ENCODE measurements at regions not wholly inside any gene's neighbourhood (a gene's known extent, or its start where the extent isn't known, plus 50 kb on each side); places are given as distances from the start of the nearest gene placed in this dataset.

DNA sequence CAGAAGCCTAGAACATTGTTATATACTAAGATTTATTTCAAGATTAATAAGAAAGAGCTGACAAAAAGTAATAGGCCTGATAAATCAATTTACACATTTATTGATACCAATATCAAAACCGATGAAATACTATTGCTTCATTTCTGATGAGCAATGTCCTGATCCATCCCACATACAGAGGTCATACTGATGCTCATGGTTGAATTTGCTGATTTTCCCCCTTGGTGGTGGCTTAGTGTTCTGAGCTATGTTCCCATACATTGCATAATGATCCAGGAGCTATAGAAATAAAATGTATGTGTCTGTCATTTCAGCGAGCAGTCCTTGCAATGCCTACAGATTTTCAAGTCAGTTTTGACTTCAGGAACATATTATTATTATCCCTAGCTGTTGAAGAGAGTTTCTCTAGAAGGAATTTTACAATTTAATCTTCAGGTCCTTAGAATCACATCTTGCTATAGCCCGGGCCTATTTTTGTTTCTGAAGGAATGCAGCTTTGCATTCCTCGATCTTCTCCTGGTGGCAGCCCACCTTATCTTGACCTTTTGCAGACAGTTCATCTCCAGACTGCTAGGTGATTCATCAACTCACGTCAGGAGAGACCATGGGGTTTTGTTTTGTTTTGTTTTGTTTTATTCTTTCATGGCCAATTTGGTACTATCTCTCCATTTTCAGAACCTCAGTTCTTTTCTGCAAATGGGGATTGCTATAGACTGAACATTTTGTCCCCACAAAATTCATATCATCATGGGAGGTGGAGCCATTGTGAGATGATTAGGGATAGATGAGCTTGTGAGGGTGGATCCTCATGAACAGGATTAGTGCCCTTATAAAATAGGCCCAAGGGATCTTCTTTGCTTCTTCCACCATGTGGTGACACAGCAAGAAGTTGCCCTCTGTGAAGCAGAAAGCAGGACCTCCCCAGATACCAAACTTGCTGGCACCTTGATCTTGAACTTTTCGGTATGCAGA, 465.6 kb upstream of the IGFBP3 start:
- Histone ChIP-seq H3K27ac (no peak overlapping the region), H3K4me2 (no peak overlapping the region)
- no peaks in the 10 kb centered on the region for H3K9me3 Mint-ChIP-seq

DNA sequence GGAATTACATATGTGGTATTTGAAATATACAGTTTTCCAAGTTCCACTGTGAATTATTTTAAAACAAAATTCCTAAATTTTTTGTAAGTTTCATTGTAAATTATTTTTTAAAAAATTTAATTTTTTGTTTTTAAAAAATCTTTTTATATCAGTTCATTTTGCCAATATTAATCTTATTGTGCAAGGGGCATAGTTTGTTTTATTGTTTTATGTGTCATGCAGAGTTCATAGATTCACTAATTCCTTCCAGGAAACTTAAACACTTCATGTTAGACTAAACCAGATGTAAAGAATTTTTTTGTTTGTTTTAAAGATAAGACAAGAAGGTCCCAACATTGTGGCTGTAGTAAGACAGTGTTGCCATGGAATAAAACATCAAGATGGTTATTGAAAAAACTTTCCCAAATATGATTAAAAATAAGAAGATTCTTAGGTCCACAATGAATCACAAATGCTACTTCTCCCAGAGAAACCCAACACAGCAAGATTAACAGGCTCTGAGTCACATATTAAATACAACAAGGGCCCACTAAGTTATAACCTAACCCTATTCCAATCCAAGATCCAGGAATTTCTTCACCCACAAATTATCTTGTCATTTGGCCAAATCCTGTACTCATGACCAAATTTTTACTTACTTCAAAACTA, 464.7 kb upstream of the IGFBP3 start:
- no peaks in the 10 kb centered on the region for H4K20me1 ChIP-seq (ENCODE audit: low read depth)
- no peaks in the 10 kb centered on the region for H3K9me3 ChIP-seq (ENCODE audit: low read depth)
- no peaks in the 10 kb centered on the region for H3K27me3 ChIP-seq
- no peak overlapping the region for H2AFZ ChIP-seq (replicated peaks)
- no peak overlapping the region for H3K4me2 ChIP-seq
- Mint-ChIP-seq H3K4me1 (no peaks in the 10 kb centered on the region), H3K9me3 (no peaks in the 10 kb centered on the region), H3K27ac (no peak overlapping the region), H3K27me3 (ENCODE audit: insufficient read depth, low read depth) (peaks cover 4% of the 10 kb centered on the region), H3K36me3 (no peaks in the 10 kb centered on the region), H3K4me3 (no peak overlapping the region)
- no peaks in the 10 kb centered on the region for H3F3A ChIP-seq (ENCODE audit: low read depth)
- no peak overlapping the region for H3K27ac ChIP-seq
- no peak overlapping the region for H3K4me3 ChIP-seq
- no peak for TF ChIP-seq EZH2phosphoT487 (IDR thresholded peaks at IDR 0.05)
- no peak for TF ChIP-seq CTCF (IDR thresholded peaks at IDR 0.05)
- no peak for TF ChIP-seq EZH2 (IDR thresholded peaks at IDR 0.05)
- no peak overlapping the region for H3K9ac ChIP-seq
- DNase-seq (ENCODE audit: low spot score): no peak
- no peaks in the 10 kb centered on the region for H3K4me1 ChIP-seq
- no peaks in the 10 kb centered on the region for H3K36me3 ChIP-seq
- no peaks in the 10 kb centered on the region for H3K79me2 ChIP-seq (ENCODE audit: low read depth)

More for the DNA sequence above, 465.6 kb upstream of the IGFBP3 start:
- Histone ChIP-seq H3F3A (ENCODE audit: low read depth) (no peaks in the 10 kb centered on the region), H3K36me3 (no peaks in the 10 kb centered on the region), H3K9ac (no peak overlapping the region), H3K4me3 (no peak overlapping the region), H2AFZ (replicated peaks) (no peak overlapping the region), H3K4me1 (no peaks in the 10 kb centered on the region), H3K9me3 (ENCODE audit: low read depth) (no peaks in the 10 kb centered on the region), H4K20me1 (ENCODE audit: low read depth) (no peaks in the 10 kb centered on the region), H3K27me3 (no peaks in the 10 kb centered on the region), H3K79me2 (ENCODE audit: low read depth) (no peaks in the 10 kb centered on the region)
- no peak overlapping the region for H3K4me3 Mint-ChIP-seq
- TF ChIP-seq EZH2phosphoT487 (IDR thresholded peaks at IDR 0.05): no peak
- TF ChIP-seq CTCF (IDR thresholded peaks at IDR 0.05): no peak
- no peak for TF ChIP-seq EZH2 (IDR thresholded peaks at IDR 0.05)
- DNase-seq (ENCODE audit: low spot score): no peak
- H3K27me3 Mint-ChIP-seq (ENCODE audit: insufficient read depth, low read depth): peaks cover 4% of the 10 kb centered on the region
- H3K4me1 Mint-ChIP-seq: no peaks in the 10 kb centered on the region
- no peaks in the 10 kb centered on the region for H3K36me3 Mint-ChIP-seq
- no peak overlapping the region for H3K27ac Mint-ChIP-seq

DNA sequence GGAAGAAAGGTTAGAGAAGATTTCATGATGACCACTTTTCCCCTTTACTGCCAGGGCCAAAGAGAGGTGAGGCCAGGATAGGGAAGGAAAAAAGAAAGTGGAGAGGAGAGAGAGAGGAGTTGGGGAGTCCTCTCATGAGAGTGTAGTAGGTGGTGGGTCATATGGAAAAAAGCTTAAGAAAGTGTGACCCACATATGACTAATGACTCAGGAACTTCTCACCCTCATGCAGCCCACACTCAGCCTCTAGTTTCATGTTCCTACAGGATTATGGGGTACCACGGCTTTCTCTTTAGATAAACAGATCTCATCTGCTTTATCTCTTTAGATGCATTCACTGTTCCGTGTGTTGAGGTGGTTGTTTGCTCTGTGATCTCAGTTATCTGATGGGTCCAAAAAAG, 462.5 kb upstream of the IGFBP3 start:
- H3K4me1 Mint-ChIP-seq: no peaks in the 10 kb centered on the region
- no peak overlapping the region for H3K4me3 ChIP-seq
- H3K27ac ChIP-seq: no peak overlapping the region
- no peak for DNase-seq (ENCODE audit: low spot score)
- no peaks in the 10 kb centered on the region for H3K9me3 ChIP-seq (ENCODE audit: low read depth)
- no peak overlapping the region for H2AFZ ChIP-seq (replicated peaks)
- no peak overlapping the region for H3K9ac ChIP-seq
- no peaks in the 10 kb centered on the region for H3K36me3 ChIP-seq
- H3K36me3 Mint-ChIP-seq: no peaks in the 10 kb centered on the region
- no peaks in the 10 kb centered on the region for H3K27me3 ChIP-seq
- TF ChIP-seq EZH2phosphoT487 (IDR thresholded peaks at IDR 0.05) (no peak), CTCF (IDR thresholded peaks at IDR 0.05) (no peak), EZH2 (IDR thresholded peaks at IDR 0.05) (no peak)
- H3K9me3 Mint-ChIP-seq: no peaks in the 10 kb centered on the region
- no peaks in the 10 kb centered on the region for H3K79me2 ChIP-seq (ENCODE audit: low read depth)
- H3K27me3 Mint-ChIP-seq (ENCODE audit: insufficient read depth, low read depth): peaks cover 2% of the 10 kb centered on the region
- no peaks in the 10 kb centered on the region for H3F3A ChIP-seq (ENCODE audit: low read depth)
- H3K4me2 ChIP-seq: no peak overlapping the region
- no peak overlapping the region for H3K27ac Mint-ChIP-seq
- no peak overlapping the region for H3K4me3 Mint-ChIP-seq
- no peaks in the 10 kb centered on the region for H4K20me1 ChIP-seq (ENCODE audit: low read depth)
- H3K4me1 ChIP-seq: no peaks in the 10 kb centered on the region
